ENCODE measurements at regions not wholly inside any gene's neighbourhood (a gene's known extent, or its start where the extent isn't known, plus 50 kb on each side); places are given as distances from the start of the nearest gene placed in this dataset.

DNA sequence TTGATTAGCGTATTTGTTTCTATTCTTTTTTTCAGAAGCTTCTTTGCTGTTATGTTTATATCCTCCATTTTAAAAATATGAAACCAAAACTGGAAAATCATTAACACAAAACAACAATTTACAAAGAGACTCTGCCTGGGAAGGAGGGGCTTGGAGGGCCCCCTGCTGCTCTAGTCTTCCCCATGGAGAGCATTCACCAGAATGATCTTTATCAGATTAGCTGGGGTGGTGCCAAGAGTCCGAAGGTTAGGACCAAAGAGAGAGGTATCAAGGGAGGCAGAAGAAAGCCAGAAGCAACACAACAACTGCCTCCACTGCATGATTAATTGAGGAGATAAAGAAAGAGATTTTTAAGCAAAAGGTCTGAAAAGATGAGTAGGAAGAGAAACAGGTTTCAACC, 218.6 kb downstream of the IRS1 start (continued):
- TF ChIP-seq, protein P1, sequence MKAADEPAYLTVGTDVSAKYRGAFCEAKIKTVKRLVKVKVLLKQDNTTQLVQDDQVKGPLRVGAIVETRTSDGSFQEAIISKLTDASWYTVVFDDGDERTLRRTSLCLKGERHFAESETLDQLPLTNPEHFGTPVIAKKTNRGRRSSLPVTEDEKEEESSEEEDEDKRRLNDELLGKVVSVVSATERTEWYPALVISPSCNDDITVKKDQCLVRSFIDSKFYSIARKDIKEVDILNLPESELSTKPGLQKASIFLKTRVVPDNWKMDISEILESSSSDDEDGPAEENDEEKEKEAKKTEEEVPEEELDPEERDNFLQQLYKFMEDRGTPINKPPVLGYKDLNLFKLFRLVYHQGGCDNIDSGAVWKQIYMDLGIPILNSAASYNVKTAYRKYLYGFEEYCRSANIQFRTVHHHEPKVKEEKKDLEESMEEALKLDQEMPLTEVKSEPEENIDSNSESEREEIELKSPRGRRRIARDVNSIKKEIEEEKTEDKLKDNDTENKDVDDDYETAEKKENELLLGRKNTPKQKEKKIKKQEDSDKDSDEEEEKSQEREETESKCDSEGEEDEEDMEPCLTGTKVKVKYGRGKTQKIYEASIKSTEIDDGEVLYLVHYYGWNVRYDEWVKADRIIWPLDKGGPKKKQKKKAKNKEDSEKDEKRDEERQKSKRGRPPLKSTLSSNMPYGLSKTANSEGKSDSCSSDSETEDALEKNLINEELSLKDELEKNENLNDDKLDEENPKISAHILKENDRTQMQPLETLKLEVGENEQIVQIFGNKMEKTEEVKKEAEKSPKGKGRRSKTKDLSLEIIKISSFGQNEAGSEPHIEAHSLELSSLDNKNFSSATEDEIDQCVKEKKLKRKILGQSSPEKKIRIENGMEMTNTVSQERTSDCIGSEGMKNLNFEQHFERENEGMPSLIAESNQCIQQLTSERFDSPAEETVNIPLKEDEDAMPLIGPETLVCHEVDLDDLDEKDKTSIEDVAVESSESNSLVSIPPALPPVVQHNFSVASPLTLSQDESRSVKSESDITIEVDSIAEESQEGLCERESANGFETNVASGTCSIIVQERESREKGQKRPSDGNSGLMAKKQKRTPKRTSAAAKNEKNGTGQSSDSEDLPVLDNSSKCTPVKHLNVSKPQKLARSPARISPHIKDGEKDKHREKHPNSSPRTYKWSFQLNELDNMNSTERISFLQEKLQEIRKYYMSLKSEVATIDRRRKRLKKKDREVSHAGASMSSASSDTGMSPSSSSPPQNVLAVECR (CRISPR knock-in tag; IDR thresholded peaks at IDR 0.05; ENCODE audit: borderline replicate concordance): no peak
- TF ChIP-seq SUZ12 (IDR thresholded peaks at IDR 0.05; ENCODE audit: low read depth, low read length) (no peak), ZFP90 (CRISPR knock-in tag; IDR thresholded peaks at IDR 0.05; ENCODE audit: borderline replicate concordance) (no peak), ZNF597 (CRISPR knock-in tag; IDR thresholded peaks at IDR 0.05) (no peak), ZNF138 (CRISPR knock-in tag; IDR thresholded peaks at IDR 0.05; ENCODE audit: low read depth) (no peak), AGO2 (optimal IDR thresholded peaks at IDR 0.05; ENCODE audit: low read depth, low read length) (no peak), ZSCAN21 (CRISPR knock-in tag; IDR thresholded peaks at IDR 0.05; ENCODE audit: borderline replicate concordance) (no peak), NR0B2 (CRISPR knock-in tag; IDR thresholded peaks at IDR 0.05) (no peak), ZNF550 (CRISPR knock-in tag; IDR thresholded peaks at IDR 0.05; ENCODE audit: borderline replicate concordance) (no peak), ZFP91 (CRISPR knock-in tag; IDR thresholded peaks at IDR 0.05; ENCODE audit: borderline replicate concordance) (no peak), NFKB2 (CRISPR knock-in tag; IDR thresholded peaks at IDR 0.05; ENCODE audit: borderline replicate concordance) (no peak), ELK4 (CRISPR knock-in tag; IDR thresholded peaks at IDR 0.05; ENCODE audit: borderline replicate concordance) (no peak), ZNF367 (CRISPR knock-in tag; IDR thresholded peaks at IDR 0.05; ENCODE audit: borderline replicate concordance) (no peak), ZNF772 (CRISPR knock-in tag; IDR thresholded peaks at IDR 0.05) (no peak), TBP (CRISPR knock-in tag; IDR thresholded peaks at IDR 0.05) (no peak)
- TF ChIP-seq, protein P2, sequence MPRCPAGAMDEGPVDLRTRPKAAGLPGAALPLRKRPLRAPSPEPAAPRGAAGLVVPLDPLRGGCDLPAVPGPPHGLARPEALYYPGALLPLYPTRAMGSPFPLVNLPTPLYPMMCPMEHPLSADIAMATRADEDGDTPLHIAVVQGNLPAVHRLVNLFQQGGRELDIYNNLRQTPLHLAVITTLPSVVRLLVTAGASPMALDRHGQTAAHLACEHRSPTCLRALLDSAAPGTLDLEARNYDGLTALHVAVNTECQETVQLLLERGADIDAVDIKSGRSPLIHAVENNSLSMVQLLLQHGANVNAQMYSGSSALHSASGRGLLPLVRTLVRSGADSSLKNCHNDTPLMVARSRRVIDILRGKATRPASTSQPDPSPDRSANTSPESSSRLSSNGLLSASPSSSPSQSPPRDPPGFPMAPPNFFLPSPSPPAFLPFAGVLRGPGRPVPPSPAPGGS (CRISPR knock-in tag; IDR thresholded peaks at IDR 0.05): no peak
- TF ChIP-seq, protein P3, sequence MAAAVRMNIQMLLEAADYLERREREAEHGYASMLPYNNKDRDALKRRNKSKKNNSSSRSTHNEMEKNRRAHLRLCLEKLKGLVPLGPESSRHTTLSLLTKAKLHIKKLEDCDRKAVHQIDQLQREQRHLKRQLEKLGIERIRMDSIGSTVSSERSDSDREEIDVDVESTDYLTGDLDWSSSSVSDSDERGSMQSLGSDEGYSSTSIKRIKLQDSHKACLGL (CRISPR knock-in tag; IDR thresholded peaks at IDR 0.05): no peak
